Uterus (tissue), 2 donors: ENCODE measurements at regions not wholly inside any gene's neighbourhood (a gene's known extent, or its start where the extent isn't known, plus 50 kb on each side); places are given as distances from the start of the nearest gene placed in this dataset.

ENCODE experiments used
- CTCF ChIP-seq, 4 experiments: fragments of 200-600 bp in 2 of 4; fragments of 450-650 bp in 2 of 4; sonication (generic) in 2 of 4; IDR thresholded peaks; one replicate each; pipeline ENCODE4 v1.5.1; 2016 to 2019; ENCODE audit warnings: antibody characterized with exemption in 4 of 4, mild to moderate bottlenecking in 2 of 4, moderate library complexity in 1 of 4
- POLR2A ChIP-seq, 2 donors: fragments of 450-650 bp; IDR thresholded peaks; one replicate each; pipeline ENCODE4 v1.6.1; 2016; ENCODE audit warnings: antibody characterized with exemption in 2 of 2, mild to moderate bottlenecking in 1 of 2, moderate library complexity in 1 of 2

DNA sequence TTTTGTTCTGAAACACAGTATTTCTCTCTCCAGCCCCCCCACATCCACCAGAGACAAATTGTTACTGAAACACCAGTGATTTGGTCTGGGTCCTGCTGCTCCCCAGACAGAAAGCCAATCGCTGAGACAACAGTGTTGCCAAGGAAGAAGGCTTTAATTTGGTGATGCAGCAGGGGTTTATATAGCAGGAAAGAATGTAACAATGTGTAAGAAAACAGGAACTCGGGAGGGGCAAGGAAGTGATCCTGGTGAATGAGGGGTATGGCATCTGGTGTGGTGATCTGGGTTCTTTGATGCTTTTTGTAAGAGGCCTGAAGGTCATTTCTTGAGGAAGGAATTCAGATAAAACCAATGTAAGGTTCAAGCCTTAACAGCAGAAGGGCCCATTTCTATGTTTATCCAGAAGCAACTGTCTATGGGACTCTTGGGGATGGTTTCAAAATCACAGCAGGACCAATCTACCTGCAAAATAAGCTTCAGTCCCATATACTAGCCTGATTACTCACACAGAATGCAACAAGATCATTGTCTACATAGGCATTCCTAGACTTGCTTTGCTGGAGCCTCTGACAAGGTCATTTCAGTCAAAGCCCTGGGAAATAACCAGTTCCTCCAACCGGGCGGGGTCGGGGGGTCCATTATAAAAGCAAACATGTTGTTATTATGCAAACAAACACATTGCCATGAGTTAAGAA, 445.2 kb upstream of the ZFP42 start:
- TF ChIP-seq CTCF (IDR thresholded peaks at IDR 0.05) (no peak), POLR2A (IDR thresholded peaks at IDR 0.05) (no peak)
